ENCODE measurements at regions not wholly inside any gene's neighbourhood (a gene's known extent, or its start where the extent isn't known, plus 50 kb on each side); places are given as distances from the start of the nearest gene placed in this dataset.

- no peaks in the 10 kb centered on the region for H3K4me1 ChIP-seq (ENCODE audit: insufficient read depth, low read length)
- no peak overlapping the region for H3K27ac ChIP-seq (ENCODE audit: low read depth, low read length)
- H3K9me3 ChIP-seq (ENCODE audit: low read length), result no peaks in the 10 kb centered on the region
- H3K36me3 ChIP-seq (ENCODE audit: insufficient read depth, low read length), result no peaks in the 10 kb centered on the region
- H3K9ac ChIP-seq (ENCODE audit: low read length), result no peak overlapping the region
- no peaks in the 10 kb centered on the region for H3K27me3 ChIP-seq (ENCODE audit: control insufficient read depth in 1 of 2, insufficient read depth in 2 of 2, low read length in 2 of 2)
- no peak overlapping the region for H3K4me3 ChIP-seq (ENCODE audit: low read depth in 1 of 2, low read length in 2 of 2)
Observed at GRCh38 chr11:70710601-70711000, 312.3 kb downstream of the CTTN start.

DNA sequence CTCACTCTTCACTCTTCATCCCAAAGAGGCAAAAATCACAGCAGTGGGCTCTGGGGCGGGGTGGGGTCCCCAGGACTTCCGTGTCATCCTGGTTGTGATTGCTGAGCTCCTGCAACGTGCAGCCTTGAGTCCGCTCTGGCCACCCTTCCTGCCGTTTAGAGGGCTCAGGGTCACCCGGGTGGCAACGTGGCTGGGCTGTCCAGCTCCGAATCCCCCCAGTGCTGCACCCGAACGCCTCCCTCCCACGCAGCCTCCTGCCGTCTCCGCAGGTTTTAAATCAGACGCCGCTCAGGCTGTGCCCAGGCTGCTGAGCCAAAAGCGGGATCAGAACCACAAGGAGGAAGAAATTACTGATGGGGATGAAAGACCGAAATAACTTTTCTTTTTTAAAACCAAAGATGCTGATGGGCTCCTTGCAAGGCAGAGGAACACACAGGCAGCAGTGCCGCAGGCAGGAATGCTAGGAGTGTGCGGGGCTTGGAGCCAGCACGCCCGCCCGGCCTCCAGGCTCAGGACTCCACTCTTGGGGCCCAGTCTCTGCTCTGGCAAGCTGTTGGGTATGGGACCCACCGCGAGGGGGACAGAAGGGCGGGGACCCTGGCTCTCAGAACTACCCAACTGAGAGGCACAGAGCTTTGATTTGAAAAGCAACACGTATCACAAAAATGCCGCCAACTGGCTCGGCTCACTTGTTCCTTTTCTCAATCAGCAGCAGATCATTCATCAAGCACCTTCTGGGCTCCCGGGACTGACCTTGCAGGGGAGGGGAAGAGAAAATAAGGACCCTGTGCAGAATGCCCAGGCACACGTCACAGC, 313.0 kb downstream of the CTTN start:
- Histone ChIP-seq H3K9ac (ENCODE audit: low read length) (no peak overlapping the region), H3K9me3 (ENCODE audit: low read length) (no peaks in the 10 kb centered on the region), H3K27ac (ENCODE audit: low read depth, low read length) (no peak overlapping the region), H3K4me3 (ENCODE audit: low read depth in 1 of 2, low read length in 2 of 2) (no peak overlapping the region), H3K36me3 (ENCODE audit: insufficient read depth, low read length) (no peaks in the 10 kb centered on the region), H3K27me3 (ENCODE audit: control insufficient read depth in 1 of 2, insufficient read depth in 2 of 2, low read length in 2 of 2) (no peaks in the 10 kb centered on the region), H3K4me1 (ENCODE audit: insufficient read depth, low read length) (no peaks in the 10 kb centered on the region)

GRCh38 chr11:70711911-70712185, 313.5 kb downstream of the CTTN start:
- Histone ChIP-seq H3K36me3 (ENCODE audit: insufficient read depth, low read length) (no peaks in the 10 kb centered on the region), H3K27me3 (ENCODE audit: control insufficient read depth in 1 of 2, insufficient read depth in 2 of 2, low read length in 2 of 2) (no peaks in the 10 kb centered on the region), H3K27ac (ENCODE audit: low read depth, low read length) (no peak overlapping the region), H3K4me1 (ENCODE audit: insufficient read depth, low read length) (no peaks in the 10 kb centered on the region), H3K4me3 (ENCODE audit: low read depth in 1 of 2, low read length in 2 of 2) (no peak overlapping the region), H3K9me3 (ENCODE audit: low read length) (no peaks in the 10 kb centered on the region), H3K9ac (ENCODE audit: low read length) (no peak overlapping the region)

- H3K9ac ChIP-seq (ENCODE audit: low read length), result no peak overlapping the region
- H3K36me3 ChIP-seq (ENCODE audit: insufficient read depth, low read length), result no peaks in the 10 kb centered on the region
- H3K27me3 ChIP-seq (ENCODE audit: control insufficient read depth in 1 of 2, insufficient read depth in 2 of 2, low read length in 2 of 2), result no peaks in the 10 kb centered on the region
- no peak overlapping the region for H3K27ac ChIP-seq (ENCODE audit: low read depth, low read length)
- H3K4me1 ChIP-seq (ENCODE audit: insufficient read depth, low read length), result no peaks in the 10 kb centered on the region
- no peak overlapping the region for H3K4me3 ChIP-seq (ENCODE audit: low read depth in 1 of 2, low read length in 2 of 2)
- H3K9me3 ChIP-seq (ENCODE audit: low read length), result no peaks in the 10 kb centered on the region
Observed at GRCh38 chr11:70712471-70712870, 314.1 kb downstream of the CTTN start.

GRCh38 chr11:70713086-70713835, 314.9 kb downstream of the CTTN start:
- Histone ChIP-seq H3K36me3 (ENCODE audit: insufficient read depth, low read length) (no peaks in the 10 kb centered on the region), H3K4me3 (ENCODE audit: low read depth in 1 of 2, low read length in 2 of 2) (no peak overlapping the region), H3K4me1 (ENCODE audit: insufficient read depth, low read length) (no peaks in the 10 kb centered on the region), H3K27me3 (ENCODE audit: control insufficient read depth in 1 of 2, insufficient read depth in 2 of 2, low read length in 2 of 2) (no peaks in the 10 kb centered on the region), H3K9ac (ENCODE audit: low read length) (no peak overlapping the region), H3K9me3 (ENCODE audit: low read length) (no peaks in the 10 kb centered on the region), H3K27ac (ENCODE audit: low read depth, low read length) (no peak overlapping the region)

GRCh38 chr11:70713988-70714665, 315.8 kb downstream of the CTTN start:
- H3K9ac ChIP-seq (ENCODE audit: low read length), result no peak overlapping the region
- no peaks in the 10 kb centered on the region for H3K36me3 ChIP-seq (ENCODE audit: insufficient read depth, low read length)
- no peaks in the 10 kb centered on the region for H3K9me3 ChIP-seq (ENCODE audit: low read length)
- H3K27me3 ChIP-seq (ENCODE audit: control insufficient read depth in 1 of 2, insufficient read depth in 2 of 2, low read length in 2 of 2), result no peaks in the 10 kb centered on the region
- H3K4me3 ChIP-seq (ENCODE audit: low read depth in 1 of 2, low read length in 2 of 2), result no peak overlapping the region
- H3K27ac ChIP-seq (ENCODE audit: low read depth, low read length), result no peak overlapping the region
- H3K4me1 ChIP-seq (ENCODE audit: insufficient read depth, low read length), result no peaks in the 10 kb centered on the region

DNA sequence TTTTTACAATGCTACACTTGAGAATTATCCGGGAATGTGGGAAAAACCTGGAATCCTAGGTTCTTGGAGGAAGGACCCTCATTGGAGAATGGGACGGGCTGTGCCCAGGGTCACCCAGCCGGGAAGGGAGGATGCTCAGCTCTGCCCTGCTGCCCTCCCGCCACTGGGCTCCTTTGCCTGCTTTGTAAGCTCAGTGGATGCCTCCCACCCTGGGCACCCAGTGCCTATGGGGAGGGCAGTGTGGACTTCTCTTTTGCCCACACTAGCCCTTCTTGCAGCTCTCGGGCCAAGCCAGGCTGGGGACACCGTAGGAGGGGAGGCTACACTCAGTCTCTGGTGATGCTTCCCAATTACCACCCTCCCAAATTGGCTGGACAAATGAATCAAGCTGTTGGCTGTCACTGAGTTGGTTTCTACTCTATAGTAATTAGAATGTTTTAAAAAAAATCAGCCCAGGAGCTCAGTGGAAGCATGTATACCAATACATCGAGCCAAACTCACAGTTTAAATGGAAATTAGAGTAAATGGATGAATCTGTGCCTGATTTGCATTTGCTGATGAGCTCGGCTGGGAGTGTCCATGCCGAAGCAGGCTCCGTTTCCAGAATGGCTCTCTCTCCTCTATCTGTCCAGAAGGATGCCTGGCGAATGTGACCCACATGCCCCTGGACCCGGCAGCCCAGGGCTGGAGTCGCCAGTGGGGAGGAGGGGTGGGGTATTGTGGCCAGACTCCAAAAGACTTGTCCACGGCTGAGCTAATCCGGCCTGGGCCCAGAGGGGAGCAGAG, 317.0 kb downstream of the CTTN start:
- Histone ChIP-seq H3K9me3 (ENCODE audit: low read length) (no peaks in the 10 kb centered on the region), H3K27ac (ENCODE audit: low read depth, low read length) (no peak overlapping the region), H3K36me3 (ENCODE audit: insufficient read depth, low read length) (no peaks in the 10 kb centered on the region), H3K4me3 (ENCODE audit: low read depth in 1 of 2, low read length in 2 of 2) (no peak overlapping the region), H3K27me3 (ENCODE audit: control insufficient read depth in 1 of 2, insufficient read depth in 2 of 2, low read length in 2 of 2) (no peaks in the 10 kb centered on the region), H3K4me1 (ENCODE audit: insufficient read depth, low read length) (no peaks in the 10 kb centered on the region), H3K9ac (ENCODE audit: low read length) (no peak overlapping the region)

DNA sequence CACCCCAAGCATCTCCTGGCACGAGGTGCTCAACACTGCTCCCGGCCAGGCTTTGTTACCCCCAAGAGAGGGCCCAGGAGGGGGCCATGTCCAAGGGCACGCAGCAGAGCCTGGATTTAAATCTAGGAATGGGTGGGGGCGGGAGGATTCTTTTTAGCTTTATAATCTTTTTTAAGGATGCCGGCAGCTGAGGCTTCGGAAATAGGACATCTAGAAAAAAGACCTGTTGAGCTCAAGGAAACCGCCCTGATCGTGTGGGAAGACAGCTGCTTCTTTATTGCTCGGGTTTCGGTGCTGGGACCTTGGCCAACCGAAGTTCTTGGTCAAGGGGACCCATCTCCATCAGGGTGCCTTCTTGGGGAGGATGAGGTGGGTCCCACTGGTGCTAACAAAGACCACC, 317.9 kb downstream of the CTTN start:
- Histone ChIP-seq H3K36me3 (ENCODE audit: insufficient read depth, low read length) (no peaks in the 10 kb centered on the region), H3K9ac (ENCODE audit: low read length) (no peak overlapping the region), H3K27ac (ENCODE audit: low read depth, low read length) (no peak overlapping the region), H3K9me3 (ENCODE audit: low read length) (no peaks in the 10 kb centered on the region), H3K27me3 (ENCODE audit: control insufficient read depth in 1 of 2, insufficient read depth in 2 of 2, low read length in 2 of 2) (no peaks in the 10 kb centered on the region), H3K4me1 (ENCODE audit: insufficient read depth, low read length) (no peaks in the 10 kb centered on the region), H3K4me3 (ENCODE audit: low read depth in 1 of 2, low read length in 2 of 2) (no peak overlapping the region)

DNA sequence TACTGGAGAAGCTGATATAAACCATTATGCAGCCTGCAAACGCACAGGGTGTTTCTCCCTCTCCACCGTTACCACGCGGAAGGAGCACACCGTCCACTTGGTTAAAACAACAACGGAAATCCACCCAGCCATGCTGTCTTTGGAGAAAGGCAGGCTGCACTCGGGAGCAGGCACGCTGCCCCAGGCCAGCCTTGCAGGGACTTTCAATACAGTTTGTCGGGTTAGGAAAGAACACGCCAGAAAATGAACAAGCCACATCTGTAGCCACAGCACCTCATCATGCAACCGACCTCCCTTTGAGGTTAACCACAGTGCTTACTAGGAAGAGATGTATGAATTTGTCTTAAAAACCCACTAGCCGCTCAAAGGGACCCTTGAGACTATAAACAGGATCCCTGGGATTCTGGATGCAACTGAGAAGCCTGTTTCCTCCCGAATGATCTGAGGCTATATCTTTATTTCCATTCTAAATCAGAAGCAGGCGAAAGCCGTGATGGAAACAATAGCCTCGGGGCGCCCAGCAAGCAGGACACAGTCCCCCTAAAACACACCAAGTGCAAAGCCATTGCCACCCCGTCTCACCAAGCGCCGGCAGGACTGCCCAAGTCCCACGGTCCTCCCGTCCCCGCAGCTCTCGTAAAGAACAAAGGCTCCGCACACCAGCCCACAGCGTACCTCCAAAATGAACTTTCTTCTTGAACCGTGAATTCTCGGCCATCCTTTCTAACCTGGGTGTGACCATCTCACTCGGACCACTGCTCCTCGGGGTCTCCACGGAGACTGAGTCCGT, 318.9 kb downstream of the CTTN start:
- H3K9ac ChIP-seq (ENCODE audit: low read length), result no peak overlapping the region
- H3K9me3 ChIP-seq (ENCODE audit: low read length), result no peaks in the 10 kb centered on the region
- no peak overlapping the region for H3K27ac ChIP-seq (ENCODE audit: low read depth, low read length)
- no peak overlapping the region for H3K4me3 ChIP-seq (ENCODE audit: low read depth in 1 of 2, low read length in 2 of 2)
- no peaks in the 10 kb centered on the region for H3K27me3 ChIP-seq (ENCODE audit: control insufficient read depth in 1 of 2, insufficient read depth in 2 of 2, low read length in 2 of 2)
- no peaks in the 10 kb centered on the region for H3K36me3 ChIP-seq (ENCODE audit: insufficient read depth, low read length)
- H3K4me1 ChIP-seq (ENCODE audit: insufficient read depth, low read length), result no peaks in the 10 kb centered on the region

DNA sequence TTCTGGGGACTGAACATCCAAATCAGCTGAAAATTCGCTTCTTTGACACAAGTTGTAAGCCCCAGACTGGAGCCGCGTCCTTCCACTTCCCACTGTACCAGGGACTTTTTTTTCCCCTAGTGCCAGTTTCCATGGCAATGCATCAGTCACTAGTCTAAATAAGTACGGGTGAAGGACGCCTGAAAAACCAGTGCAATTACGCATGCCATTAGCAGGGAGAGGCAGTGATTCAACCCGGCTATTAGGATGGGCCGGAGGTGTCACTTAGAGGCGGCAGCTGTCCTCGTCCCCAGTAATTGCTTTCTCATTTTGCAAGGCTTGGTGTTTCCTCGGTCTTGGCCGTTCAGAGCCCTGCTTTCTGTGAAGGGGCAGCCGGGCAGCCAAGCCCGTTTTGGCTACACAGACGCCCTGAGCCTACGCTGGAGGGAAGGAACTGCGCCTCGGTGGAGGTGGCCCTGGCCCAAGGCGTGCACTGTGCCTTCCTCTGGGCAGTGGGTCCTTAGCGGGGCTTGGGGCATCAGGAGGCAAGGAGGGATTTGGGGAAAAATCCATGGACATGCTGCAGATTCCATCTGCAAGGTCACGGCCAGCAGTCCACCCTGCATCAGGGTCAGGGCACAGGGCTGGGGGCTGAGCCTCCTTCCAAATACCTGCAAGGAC, 319.7 kb downstream of the CTTN start:
- Histone ChIP-seq H3K36me3 (ENCODE audit: insufficient read depth, low read length) (no peaks in the 10 kb centered on the region), H3K9me3 (ENCODE audit: low read length) (no peaks in the 10 kb centered on the region), H3K27ac (ENCODE audit: low read depth, low read length) (no peak overlapping the region), H3K27me3 (ENCODE audit: control insufficient read depth in 1 of 2, insufficient read depth in 2 of 2, low read length in 2 of 2) (no peaks in the 10 kb centered on the region), H3K9ac (ENCODE audit: low read length) (no peak overlapping the region), H3K4me3 (ENCODE audit: low read depth in 1 of 2, low read length in 2 of 2) (no peak overlapping the region), H3K4me1 (ENCODE audit: insufficient read depth, low read length) (no peaks in the 10 kb centered on the region)

Data from muscle layer of colon (tissue), 2 donors.